Neural cell (in vitro differentiated cells): ENCODE measurements at regions not wholly inside any gene's neighbourhood (a gene's known extent, or its start where the extent isn't known, plus 50 kb on each side); places are given as distances from the start of the nearest gene placed in this dataset.

Experiments
- H2AFZ ChIP-seq: fragments of 200-600, 300-800 bp; sonication (generic), shearing (Covaris generic); 2 replicates; pipeline ENCODE4 v1.6.0; 2014; ENCODE audit warnings: low read depth, mild to moderate bottlenecking, antibody characterized with exemption, low read length, moderate library complexity
- H3F3A ChIP-seq: fragments of 200-600 bp; shearing (Covaris generic); 2 replicates; pipeline ENCODE4 v1.6.1; 2016; ENCODE audit warnings: mild to moderate bottlenecking, moderate library complexity, mixed read lengths, antibody characterized with exemption, low read length; ENCODE audit not compliant: insufficient read depth, poor library complexity, severe bottlenecking
- H3K27ac ChIP-seq: fragments of 200-600, 300-800 bp; sonication (generic), shearing (Covaris generic); 2 replicates; pipeline ENCODE4 v1.5.1; 2014; ENCODE audit warnings: mild to moderate bottlenecking, low read length, moderate library complexity
- H3K27me3 ChIP-seq: fragments of 300-800, 200-600 bp; sonication (generic), shearing (Covaris generic); 2 replicates; pipeline ENCODE4 v1.6.0; 2014; ENCODE audit warnings: mild to moderate bottlenecking, low read depth, low read length, moderate library complexity; ENCODE audit not compliant: insufficient read depth
- H3K36me3 ChIP-seq: fragments of 300-800, 200-600 bp; sonication (generic), shearing (Covaris generic); 2 replicates; pipeline ENCODE4 v1.5.1; 2014; ENCODE audit warnings: mild to moderate bottlenecking, antibody characterized with exemption, low read length, moderate library complexity; ENCODE audit not compliant: insufficient read depth
- H3K4me2 ChIP-seq: fragments of 300-800, 200-600 bp; sonication (generic), shearing (Covaris generic); 2 replicates; pipeline ENCODE4 v1.6.0; 2014; ENCODE audit warnings: mild to moderate bottlenecking, low read length
- H3K4me3 ChIP-seq: fragments of 300-800, 200-600 bp; sonication (generic), shearing (Covaris generic); 2 replicates; pipeline ENCODE4 v1.5.1; 2014; ENCODE audit warnings: mild to moderate bottlenecking, low read length, moderate library complexity
- H3K79me2 ChIP-seq: fragments of 200-600 bp; shearing (Covaris generic); replicated peaks from 2 replicates; pipeline ENCODE4 v1.6.0; 2014; ENCODE audit warnings: mild to moderate bottlenecking, low read length, moderate library complexity; ENCODE audit not compliant: insufficient read depth
- H3K9ac ChIP-seq: fragments of 300-800, 200-600 bp; sonication (generic), shearing (Covaris generic); 2 replicates; pipeline ENCODE4 v1.6.1; 2016; ENCODE audit warnings: mild to moderate bottlenecking, low read length, mixed read lengths
- H3K9me2 ChIP-seq: fragments of 200-600 bp; shearing (Covaris generic); 2 replicates; pipeline ENCODE4 v1.6.1; 2016; ENCODE audit warnings: mild to moderate bottlenecking, low read length, mixed read lengths; ENCODE audit not compliant: insufficient read depth
- H3K9me3 ChIP-seq: fragments of 200-600, 300-800 bp; sonication (generic), shearing (Covaris generic); 2 replicates; pipeline ENCODE4 v1.6.1; 2016; ENCODE audit warnings: mild to moderate bottlenecking, mixed run types, low read length, moderate library complexity, mixed read lengths
- H4K20me1 ChIP-seq: fragments of 200-600 bp; shearing (Covaris generic); 2 replicates; pipeline ENCODE4 v1.6.1; 2016; ENCODE audit warnings: mild to moderate bottlenecking, mixed run types; ENCODE audit not compliant: insufficient read depth
- CTCF ChIP-seq: fragments of 450-650 bp; IDR thresholded peaks from 2 replicates; pipeline ENCODE4 v1.5.1; 2014; ENCODE audit warnings: antibody characterized with exemption, mild to moderate bottlenecking, moderate library complexity; ENCODE audit not compliant: poor library complexity, severe bottlenecking
- EP300 ChIP-seq: fragments of 450-650 bp; conservative IDR thresholded peaks from 2 replicates; pipeline ENCODE4 v1.6.1; 2014; ENCODE audit warnings: antibody characterized with exemption, mild to moderate bottlenecking, moderate library complexity; ENCODE audit not compliant: poor library complexity, severe bottlenecking
- EZH2 ChIP-seq: fragments of 200-600, 300-800 bp; shearing (Covaris generic), sonication (generic); IDR thresholded peaks from 2 replicates; pipeline ENCODE4 v1.6.1; 2014; ENCODE audit warnings: antibody characterized with exemption, low read length, borderline replicate concordance, mild to moderate bottlenecking; ENCODE audit not compliant: insufficient read depth, poor library complexity, severe bottlenecking
- MXI1 ChIP-seq: fragments of 450-650 bp; conservative IDR thresholded peaks from 2 replicates; pipeline ENCODE4 v1.6.1; 2014; ENCODE audit warnings: antibody characterized with exemption, mild to moderate bottlenecking; ENCODE audit not compliant: poor library complexity, severe bottlenecking
- POLR2AphosphoS5 ChIP-seq: IDR thresholded peaks from 2 replicates; pipeline ENCODE4 v1.6.1; 2012
- RAD21 ChIP-seq: fragments of 450-650 bp; conservative IDR thresholded peaks from 2 replicates; pipeline ENCODE4 v1.6.1; 2014; ENCODE audit warnings: antibody characterized with exemption, mild to moderate bottlenecking, moderate library complexity
- REST ChIP-seq: IDR thresholded peaks from 2 replicates; pipeline ENCODE4 v1.6.1; 2012; ENCODE audit warnings: borderline replicate concordance
- SMC3 ChIP-seq: fragments of 450-650 bp; conservative IDR thresholded peaks from 2 replicates; pipeline ENCODE4 v1.6.1; 2014; ENCODE audit warnings: antibody characterized with exemption, mild to moderate bottlenecking, moderate library complexity; ENCODE audit not compliant: poor library complexity
- TAF1 ChIP-seq: IDR thresholded peaks from 2 replicates; pipeline ENCODE4 v1.6.1; 2012; ENCODE audit warnings: low read depth

GRCh38 chr2:21332993-21333625 lies 209.3 kb downstream of the TDRD15 start:
- no peaks in the 10 kb centered on the region for H4K20me1 ChIP-seq
- H2AFZ ChIP-seq, result no peak overlapping the region
- H3K9me2 ChIP-seq, result no peaks in the 10 kb centered on the region
- H3K4me3 ChIP-seq, result no peak overlapping the region
- H3K9ac ChIP-seq, result no peak overlapping the region
- no peak for TF ChIP-seq SMC3
- no peak for TF ChIP-seq EZH2
- TF ChIP-seq EP300, result no peak
- TF ChIP-seq REST, result no peak
- no peak for TF ChIP-seq RAD21
- no peak for TF ChIP-seq TAF1
- TF ChIP-seq POLR2AphosphoS5, result no peak
- no peaks in the 10 kb centered on the region for H3F3A ChIP-seq
- no peaks in the 10 kb centered on the region for H3K9me3 ChIP-seq
- H3K27me3 ChIP-seq, result no peaks in the 10 kb centered on the region
- H3K36me3 ChIP-seq, result no peaks in the 10 kb centered on the region
- no peak overlapping the region for H3K27ac ChIP-seq
- no peaks in the 10 kb centered on the region for H3K79me2 ChIP-seq
- H3K4me2 ChIP-seq, result no peak overlapping the region

GRCh38 chr2:21333684-21334083 lies 209.9 kb downstream of the TDRD15 start:
- no peaks in the 10 kb centered on the region for H3K9me2 ChIP-seq
- H3K27me3 ChIP-seq, result no peaks in the 10 kb centered on the region
- no peaks in the 10 kb centered on the region for H3F3A ChIP-seq
- no peaks in the 10 kb centered on the region for H3K9me3 ChIP-seq
- no peaks in the 10 kb centered on the region for H4K20me1 ChIP-seq
- no peak overlapping the region for H3K9ac ChIP-seq
- H3K79me2 ChIP-seq, result no peaks in the 10 kb centered on the region
- no peak overlapping the region for H3K27ac ChIP-seq
- no peaks in the 10 kb centered on the region for H3K36me3 ChIP-seq
- H3K4me3 ChIP-seq, result no peak overlapping the region
- no peak overlapping the region for H2AFZ ChIP-seq
- H3K4me2 ChIP-seq, result no peak overlapping the region
- TF ChIP-seq MXI1 (no peak), CTCF (no peak), RAD21 (no peak), EP300 (no peak), POLR2AphosphoS5 (no peak), EZH2 (no peak), REST (no peak), TAF1 (no peak)
